ENCODE measurements at regions not wholly inside any gene's neighbourhood (a gene's known extent, or its start where the extent isn't known, plus 50 kb on each side); places are given as distances from the start of the nearest gene placed in this dataset.

DNA sequence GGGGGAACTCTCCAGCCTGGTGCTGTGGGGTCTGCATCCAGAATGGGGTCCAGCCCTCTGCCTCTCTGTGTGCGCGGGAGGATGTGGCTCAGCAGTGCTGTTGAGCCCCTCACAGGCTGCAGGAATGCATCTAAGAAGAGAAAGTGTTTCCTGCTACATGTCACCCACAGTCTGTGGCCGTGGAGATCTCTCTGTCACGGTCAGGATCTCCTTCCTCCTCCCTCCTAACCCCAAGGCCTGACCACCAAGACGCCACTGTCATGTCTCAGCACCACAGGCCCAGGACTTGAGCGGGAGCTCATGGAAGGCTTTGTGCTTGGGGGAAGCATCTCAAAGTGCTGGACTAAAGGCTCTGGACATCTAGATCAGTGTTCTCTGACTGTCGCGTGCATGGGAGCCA is 90.1 kb downstream of the SREK1 start:
- no peak overlapping the region for H3K4me3 Mint-ChIP-seq
- no peaks in the 10 kb centered on the region for H3K4me1 Mint-ChIP-seq
- no peak overlapping the region for H3K27ac Mint-ChIP-seq
- no peaks in the 10 kb centered on the region for H3K9me3 Mint-ChIP-seq
- no peaks in the 10 kb centered on the region for H3K36me3 Mint-ChIP-seq
- no peaks in the 10 kb centered on the region for H3K27me3 Mint-ChIP-seq

DNA sequence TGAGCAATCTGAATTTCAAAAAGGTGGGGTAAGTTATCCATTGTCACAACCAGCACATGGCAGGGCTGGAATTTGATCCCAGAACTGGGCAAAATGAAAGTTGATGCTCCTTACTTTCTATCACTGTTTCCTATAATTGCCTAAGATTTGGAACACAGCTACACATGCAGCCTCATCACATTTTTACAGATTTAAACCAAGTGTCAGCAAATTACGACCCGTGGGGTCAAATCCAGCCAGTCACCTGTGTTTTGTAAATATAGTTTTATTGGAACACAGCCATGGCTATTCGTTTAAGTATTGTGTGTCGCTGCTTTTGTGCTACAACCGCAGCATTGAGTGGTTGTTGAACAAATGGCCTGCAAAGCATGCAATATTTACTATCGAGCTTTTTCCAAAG is 94.3 kb downstream of the SREK1 start:
- H3K4me1 Mint-ChIP-seq = no peaks in the 10 kb centered on the region
- no peaks in the 10 kb centered on the region for H3K9me3 Mint-ChIP-seq
- no peak overlapping the region for H3K27ac Mint-ChIP-seq
- no peaks in the 10 kb centered on the region for H3K36me3 Mint-ChIP-seq
- H3K4me3 Mint-ChIP-seq = no peak overlapping the region
- H3K27me3 Mint-ChIP-seq = peaks cover 1% of the 10 kb centered on the region

DNA sequence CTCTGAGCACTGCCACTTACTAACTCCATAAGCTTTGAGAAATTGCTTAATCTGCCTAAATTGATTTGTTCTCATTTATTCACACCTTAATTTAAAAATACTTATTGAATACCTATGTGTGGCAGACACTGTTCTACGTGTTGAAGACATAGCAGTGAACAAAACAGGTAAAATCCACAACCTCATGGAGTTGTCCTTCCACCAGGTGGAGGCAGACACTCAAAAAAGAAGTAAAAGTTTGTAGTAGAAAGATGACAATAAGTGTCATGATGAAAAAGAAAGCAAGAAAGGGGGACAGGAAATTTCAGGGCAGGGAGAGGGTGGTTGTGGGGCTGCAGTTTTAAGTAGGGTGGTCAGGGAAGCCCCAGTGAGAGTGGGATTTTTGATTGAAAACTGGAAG is 94.9 kb downstream of the SREK1 start:
- H3K4me3 Mint-ChIP-seq = no peak overlapping the region
- H3K27ac Mint-ChIP-seq = no peak overlapping the region
- H3K36me3 Mint-ChIP-seq = no peaks in the 10 kb centered on the region
- H3K9me3 Mint-ChIP-seq = no peaks in the 10 kb centered on the region
- H3K27me3 Mint-ChIP-seq = peaks cover 1% of the 10 kb centered on the region
- no peaks in the 10 kb centered on the region for H3K4me1 Mint-ChIP-seq

DNA sequence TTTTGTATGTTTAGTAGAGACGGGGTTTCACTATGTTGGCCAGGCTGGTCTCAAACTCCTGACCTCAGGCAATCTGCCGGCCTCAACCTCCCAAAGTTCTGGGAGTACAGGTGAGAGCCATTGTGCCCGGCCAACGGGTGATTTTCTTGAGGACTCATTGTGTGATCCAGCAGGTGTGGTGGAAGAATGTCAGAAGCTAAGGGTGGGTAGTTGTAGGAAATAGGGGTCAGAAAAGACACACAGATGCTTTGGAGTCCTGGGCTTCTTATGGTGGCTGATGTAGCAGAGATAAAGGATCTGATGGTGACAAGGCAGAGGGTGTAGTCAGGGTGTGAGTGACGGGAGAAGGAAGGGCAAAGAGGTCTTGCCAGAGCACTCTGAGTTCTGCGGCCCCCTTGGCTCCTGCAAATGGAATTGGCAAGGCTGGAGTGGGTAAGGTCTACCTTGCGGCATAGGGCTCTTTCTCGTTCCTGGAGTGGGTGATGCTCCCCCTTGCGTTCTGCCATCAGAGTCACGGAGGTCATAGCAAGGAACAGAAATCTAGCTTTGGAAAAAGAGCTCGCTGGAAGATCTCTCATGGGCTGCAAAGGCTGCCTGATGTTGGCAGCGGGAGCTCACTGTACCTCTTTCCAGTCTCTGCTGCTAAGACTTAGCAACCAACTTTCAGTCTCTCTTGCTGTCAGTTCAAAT is 97.2 kb downstream of the SREK1 start:
- Mint-ChIP-seq H3K36me3 (no peaks in the 10 kb centered on the region), H3K9me3 (no peaks in the 10 kb centered on the region), H3K27ac (no peak overlapping the region), H3K27me3 (peaks cover 1% of the 10 kb centered on the region), H3K4me1 (no peaks in the 10 kb centered on the region), H3K4me3 (no peak overlapping the region)

DNA sequence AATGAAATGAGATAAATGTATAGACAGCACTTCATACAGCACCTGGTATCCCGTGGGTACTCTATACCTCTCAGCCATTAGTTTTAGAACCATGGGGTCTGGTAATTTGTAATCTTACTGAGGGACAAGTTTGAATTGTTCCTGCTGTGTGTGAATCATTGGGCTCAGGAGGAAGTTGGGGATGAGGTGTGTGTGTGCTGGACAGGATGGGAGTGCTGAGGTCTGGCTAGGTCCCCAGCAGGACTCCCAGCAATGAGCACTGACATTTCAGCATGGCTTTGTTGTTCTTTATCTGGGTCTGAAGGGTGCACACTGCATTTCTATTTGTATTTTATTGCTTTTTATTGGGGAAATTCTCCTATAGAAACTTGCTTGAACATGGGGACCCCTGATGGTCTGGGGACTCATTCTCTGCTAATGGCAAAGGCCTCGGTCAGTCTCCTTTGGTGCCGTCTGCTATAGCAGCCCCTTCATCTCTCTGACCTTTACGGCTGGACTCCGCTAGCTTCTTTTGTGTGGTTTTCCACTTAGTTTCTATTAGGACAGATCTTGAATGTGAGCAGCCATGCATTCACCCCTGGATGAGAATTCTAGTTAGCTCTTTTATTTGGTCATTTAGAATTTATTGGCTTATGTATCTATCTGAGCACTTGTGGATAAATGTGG is 98.1 kb downstream of the SREK1 start:
- H3K9me3 Mint-ChIP-seq = no peaks in the 10 kb centered on the region
- no peak overlapping the region for H3K4me3 Mint-ChIP-seq
- no peak overlapping the region for H3K27ac Mint-ChIP-seq
- no peaks in the 10 kb centered on the region for H3K4me1 Mint-ChIP-seq
- H3K27me3 Mint-ChIP-seq = peaks cover 1% of the 10 kb centered on the region
- H3K36me3 Mint-ChIP-seq = no peaks in the 10 kb centered on the region

DNA sequence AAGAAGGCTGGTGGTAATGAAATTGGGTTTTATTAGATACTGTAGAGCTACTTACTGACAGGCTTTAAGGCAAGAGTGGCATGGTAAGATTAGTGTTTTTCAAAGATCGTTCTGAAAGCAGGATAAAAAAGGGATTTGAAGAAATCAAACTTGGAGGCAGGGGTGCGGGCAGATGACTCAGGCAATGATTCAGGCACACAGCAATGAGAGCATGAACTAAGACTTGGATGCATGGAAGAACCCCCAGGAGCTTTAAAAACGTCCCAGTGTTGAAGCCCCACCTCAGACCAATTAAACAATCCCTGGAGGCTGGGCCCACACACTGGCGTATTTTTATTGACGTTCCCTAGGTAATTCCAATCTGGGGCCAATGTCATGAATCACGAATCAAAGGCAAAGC is 102.5 kb downstream of the SREK1 start:
- no peaks in the 10 kb centered on the region for H3K9me3 Mint-ChIP-seq
- no peak overlapping the region for H3K4me3 Mint-ChIP-seq
- H3K36me3 Mint-ChIP-seq = no peaks in the 10 kb centered on the region
- H3K27me3 Mint-ChIP-seq = no peaks in the 10 kb centered on the region
- H3K27ac Mint-ChIP-seq = no peak overlapping the region
- no peaks in the 10 kb centered on the region for H3K4me1 Mint-ChIP-seq

DNA sequence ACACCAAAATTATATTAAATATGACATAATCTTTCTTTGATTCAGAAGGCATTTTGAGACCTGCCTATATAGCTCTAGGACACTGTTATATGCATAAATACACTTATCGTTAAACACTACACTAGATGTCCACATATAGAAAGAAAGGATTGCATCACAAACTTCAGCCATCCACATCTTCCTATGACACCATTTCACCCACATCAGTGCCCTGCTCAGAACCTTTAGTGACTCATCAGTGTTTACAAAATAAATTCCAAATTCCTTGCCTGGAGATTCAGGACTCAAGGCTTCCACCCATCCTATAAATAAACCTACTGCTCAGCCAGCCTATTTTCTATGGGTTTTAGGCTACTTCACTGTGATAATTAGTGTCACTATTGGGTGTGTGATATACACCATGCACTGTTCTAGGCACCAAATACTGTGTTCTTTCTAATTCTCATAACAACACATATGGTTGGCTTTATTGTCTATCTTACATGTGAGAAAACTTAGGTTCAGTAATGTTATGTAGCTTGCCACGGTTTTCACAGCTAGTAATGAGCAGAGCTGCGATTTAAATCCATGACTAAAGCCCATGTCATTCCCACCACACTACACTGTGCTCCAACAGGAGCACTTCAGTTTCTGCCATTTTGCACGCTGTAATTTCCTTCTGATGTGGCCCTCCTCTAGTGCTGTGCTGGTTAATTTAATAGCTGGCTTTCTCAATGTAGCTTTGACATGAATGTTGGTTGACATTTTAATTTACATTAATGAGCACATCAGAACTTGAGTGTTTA is 103.3 kb downstream of the SREK1 start:
- H3K27ac Mint-ChIP-seq = no peak overlapping the region

DNA sequence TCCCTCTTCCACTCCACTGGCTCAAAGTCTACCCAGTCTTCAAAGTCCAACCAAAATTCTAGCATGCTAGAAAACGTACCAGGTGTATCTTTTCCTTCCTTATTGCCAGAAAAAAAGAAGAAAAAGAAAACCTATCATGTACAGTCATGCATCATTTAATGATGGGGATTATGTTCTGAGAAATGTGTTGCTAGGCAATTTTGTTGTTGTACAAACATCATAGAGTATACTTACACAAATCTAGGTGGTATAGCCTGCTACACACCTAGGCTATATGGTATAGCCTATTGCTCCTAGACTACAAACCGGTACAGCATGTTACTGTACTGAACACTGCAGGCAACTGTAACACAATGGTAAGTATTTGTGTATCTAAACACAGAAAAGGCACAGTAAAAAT is 104.8 kb downstream of the SREK1 start:
- Mint-ChIP-seq H3K27ac (no peak overlapping the region), H3K9me3 (no peaks in the 10 kb centered on the region), H3K36me3 (no peaks in the 10 kb centered on the region), H3K4me3 (no peak overlapping the region), H3K4me1 (no peaks in the 10 kb centered on the region), H3K27me3 (no peaks in the 10 kb centered on the region)

More for the DNA sequence above, 103.3 kb downstream of the SREK1 start:
- Mint-ChIP-seq H3K9me3 (no peaks in the 10 kb centered on the region), H3K4me3 (no peak overlapping the region), H3K4me1 (no peaks in the 10 kb centered on the region), H3K36me3 (no peaks in the 10 kb centered on the region), H3K27me3 (no peaks in the 10 kb centered on the region)

DNA sequence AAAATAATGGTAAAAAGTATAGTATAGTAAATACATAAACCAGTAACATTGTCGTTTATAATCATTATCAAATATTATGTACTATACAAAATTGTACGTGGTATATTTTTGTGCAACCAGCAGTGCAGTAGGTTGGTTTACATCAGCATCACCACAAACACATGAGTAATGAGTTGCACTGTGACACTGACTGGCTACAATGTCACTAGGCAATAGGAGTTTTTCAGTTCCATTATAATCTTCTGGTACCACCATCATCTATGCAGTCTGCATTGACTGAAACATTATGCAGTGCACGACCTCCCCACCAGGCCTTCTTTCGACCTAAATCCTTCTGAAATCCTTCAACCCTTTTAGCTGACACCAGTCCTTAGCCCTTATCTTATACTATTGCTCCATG is 105.8 kb downstream of the SREK1 start:
- H3K27me3 Mint-ChIP-seq = no peaks in the 10 kb centered on the region
- H3K9me3 Mint-ChIP-seq = no peaks in the 10 kb centered on the region
- no peak overlapping the region for H3K4me3 Mint-ChIP-seq

DNA sequence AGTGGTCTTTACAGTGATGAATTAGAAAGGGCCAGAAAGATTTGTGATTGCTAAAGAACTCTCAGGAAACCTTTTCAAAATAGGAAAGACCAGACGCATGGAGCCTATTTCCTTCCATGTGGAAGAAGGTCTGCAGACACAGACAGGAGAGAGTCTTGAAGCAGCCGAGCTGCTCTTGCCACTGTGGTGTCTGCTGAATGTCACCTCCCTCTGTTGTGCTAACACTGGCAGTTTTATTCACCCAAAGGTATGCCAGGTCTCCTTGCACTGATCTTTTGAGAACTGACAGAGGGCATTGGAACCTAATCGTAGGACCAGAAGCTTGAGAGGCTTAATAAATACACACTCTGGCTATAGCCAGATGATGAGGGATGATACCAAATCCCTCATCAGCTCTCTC is 108.7 kb downstream of the SREK1 start:
- H3K27me3 Mint-ChIP-seq = no peaks in the 10 kb centered on the region

More for the DNA sequence above, 105.8 kb downstream of the SREK1 start:
- H3K36me3 Mint-ChIP-seq = no peaks in the 10 kb centered on the region
- H3K4me1 Mint-ChIP-seq = no peaks in the 10 kb centered on the region
- H3K27ac Mint-ChIP-seq = no peak overlapping the region

DNA sequence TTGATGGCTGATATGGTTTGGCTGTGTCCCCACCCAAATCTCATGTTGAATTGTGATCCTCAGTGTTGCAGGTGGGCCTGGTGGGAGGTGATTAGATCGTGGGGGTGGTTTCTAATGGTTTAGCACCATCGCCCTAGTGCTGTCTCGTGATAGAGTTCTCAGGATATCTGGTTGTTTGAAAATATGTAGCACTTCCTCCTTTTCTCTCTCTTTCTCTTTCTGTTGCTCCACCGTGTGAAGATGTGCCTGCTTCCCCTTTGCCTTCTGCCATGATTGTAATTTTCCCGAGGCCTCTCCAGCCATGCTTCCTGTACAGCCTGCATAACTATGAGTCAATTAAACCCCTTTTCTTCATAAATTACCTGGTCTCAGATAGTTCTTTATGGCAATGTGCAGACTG is 111.6 kb downstream of the SREK1 start:
- Mint-ChIP-seq H3K4me1 (no peaks in the 10 kb centered on the region), H3K9me3 (no peaks in the 10 kb centered on the region)

More for the DNA sequence above, 108.7 kb downstream of the SREK1 start:
- Mint-ChIP-seq H3K27ac (no peak overlapping the region), H3K9me3 (no peaks in the 10 kb centered on the region), H3K36me3 (no peaks in the 10 kb centered on the region), H3K4me1 (no peaks in the 10 kb centered on the region), H3K4me3 (no peak overlapping the region)

DNA sequence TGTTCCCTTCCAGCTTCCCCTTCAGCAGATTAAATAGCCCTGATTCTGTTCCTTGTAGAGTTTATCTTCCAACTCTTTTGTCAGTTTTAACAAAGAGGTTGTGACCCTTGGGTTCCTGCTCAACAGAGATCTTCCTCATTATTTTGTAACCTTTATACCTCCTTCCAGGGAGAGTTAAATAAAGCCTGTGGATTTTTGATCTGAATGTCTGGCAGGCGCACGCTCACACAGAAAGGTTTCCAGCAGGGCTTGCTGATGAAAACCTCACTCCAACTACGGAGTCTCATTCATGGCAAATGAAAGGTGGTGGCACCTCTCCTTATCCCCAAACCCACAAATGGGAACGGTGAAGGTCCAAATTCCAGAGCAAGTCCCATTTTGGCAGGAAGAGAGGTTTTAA is 129.0 kb downstream of the SREK1 start:
- no peaks in the 10 kb centered on the region for H3K4me1 Mint-ChIP-seq
- H3K9me3 Mint-ChIP-seq = no peaks in the 10 kb centered on the region
- no peaks in the 10 kb centered on the region for H3K36me3 Mint-ChIP-seq
- H3K27me3 Mint-ChIP-seq = peaks cover 11% of the 10 kb centered on the region
- no peak overlapping the region for H3K27ac Mint-ChIP-seq
- no peak overlapping the region for H3K4me3 Mint-ChIP-seq

More for the DNA sequence above, 111.6 kb downstream of the SREK1 start:
- Mint-ChIP-seq H3K4me3 (no peak overlapping the region), H3K36me3 (no peaks in the 10 kb centered on the region), H3K27ac (no peak overlapping the region), H3K27me3 (no peaks in the 10 kb centered on the region)

DNA sequence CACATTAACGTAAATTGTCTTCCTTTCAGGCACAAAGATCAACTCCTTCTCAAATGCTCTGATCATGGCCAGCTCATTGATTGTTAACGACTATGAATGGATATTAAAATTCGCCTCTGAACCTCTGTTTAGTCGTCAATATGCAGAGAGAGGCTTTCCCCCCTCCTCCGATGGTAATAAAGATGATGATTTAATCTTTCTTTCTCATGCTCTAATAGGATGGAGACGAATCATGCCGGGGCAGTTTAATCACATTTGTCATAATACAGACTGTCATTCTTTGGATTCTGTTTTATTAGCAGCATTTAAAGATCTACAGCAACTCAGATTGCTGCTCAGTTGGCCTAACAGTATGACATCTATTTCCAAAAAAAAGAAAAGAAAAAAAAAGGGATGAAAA is 132.9 kb downstream of the SREK1 start:
- no peaks in the 10 kb centered on the region for H3K36me3 Mint-ChIP-seq
- no peak overlapping the region for H3K4me3 Mint-ChIP-seq
- no peaks in the 10 kb centered on the region for H3K4me1 Mint-ChIP-seq
- H3K27me3 Mint-ChIP-seq = peaks cover 8% of the 10 kb centered on the region
- no peaks in the 10 kb centered on the region for H3K9me3 Mint-ChIP-seq
- H3K27ac Mint-ChIP-seq = no peak overlapping the region

DNA sequence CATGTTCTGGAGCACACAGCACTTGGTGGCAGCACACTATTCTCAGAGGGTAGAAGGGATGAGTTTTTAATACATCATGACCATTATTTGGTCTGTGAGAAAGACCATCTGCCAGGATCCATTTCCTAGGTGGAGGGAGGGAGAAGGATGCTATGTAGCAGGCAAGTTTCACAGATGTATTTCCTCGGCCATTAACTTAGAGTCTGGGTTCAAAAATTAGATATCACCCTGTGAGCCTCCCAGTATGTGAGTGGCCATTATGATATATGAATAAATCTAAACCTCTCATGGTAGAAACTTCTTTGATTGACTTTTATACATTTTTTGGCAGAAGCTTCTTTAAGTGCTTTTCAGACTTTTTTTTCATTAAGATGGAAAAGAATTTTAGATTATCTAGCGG is 133.9 kb downstream of the SREK1 start:
- Mint-ChIP-seq H3K9me3 (no peaks in the 10 kb centered on the region), H3K27me3 (peaks cover 8% of the 10 kb centered on the region), H3K27ac (no peak overlapping the region), H3K4me1 (no peaks in the 10 kb centered on the region), H3K4me3 (no peak overlapping the region), H3K36me3 (no peaks in the 10 kb centered on the region)

DNA sequence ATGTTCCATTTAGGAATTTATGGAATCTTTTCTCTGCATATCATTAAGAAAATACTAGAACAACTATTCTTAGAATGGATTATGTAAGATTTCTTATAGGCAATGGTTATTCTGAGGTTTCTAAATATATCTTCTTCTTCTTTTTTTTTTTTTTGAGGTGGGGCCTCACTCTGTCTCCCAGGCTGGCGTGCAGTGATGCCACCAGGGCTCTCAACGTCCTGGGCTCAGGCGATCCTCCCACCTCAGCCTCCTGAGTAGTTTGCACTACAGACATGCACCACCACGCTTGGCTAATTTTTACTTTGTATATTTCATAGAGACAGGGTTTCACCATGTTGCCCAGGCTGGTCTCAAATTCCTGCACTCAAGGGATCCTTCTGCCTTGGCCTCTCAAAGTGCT is 137.2 kb downstream of the SREK1 start:
- Mint-ChIP-seq H3K4me1 (no peaks in the 10 kb centered on the region), H3K27me3 (peaks cover 6% of the 10 kb centered on the region), H3K27ac (no peak overlapping the region), H3K9me3 (no peaks in the 10 kb centered on the region), H3K36me3 (no peaks in the 10 kb centered on the region), H3K4me3 (no peak overlapping the region)
